Ovary (tissue), 7 donors: ENCODE measurements at regions not wholly inside any gene's neighbourhood (a gene's known extent, or its start where the extent isn't known, plus 50 kb on each side); places are given as distances from the start of the nearest gene placed in this dataset.
"Not testable (repeated sequence)": the region's sequence is repeated elsewhere in the genome, so short reads cannot be mapped to it uniquely, and the experiment has no call there.

Source experiments
- DNase-seq, 5 donors: peaks; one replicate each; pipeline ENCODE4 v3.0.0-alpha.2; 2019 to 2020
- H3K27ac ChIP-seq, 2 donors: fragments of 200-600 bp; one replicate each; pipeline versions ENCODE4 v1.5.1 to v1.8.0; 2019 to 2022
- H3K27me3 ChIP-seq: fragments of 200-600 bp; one replicate; pipeline ENCODE4 v1.8.0; 2022
- H3K36me3 ChIP-seq: fragments of 200-600 bp; sonication (generic); one replicate; pipeline ENCODE4 v1.5.1; 2019
- H3K4me1 ChIP-seq: one replicate; pipeline ENCODE4 v1.8.1; 2013; ENCODE audit warnings: mild to moderate bottlenecking, moderate library complexity; ENCODE audit not compliant: insufficient read depth
- H3K4me3 ChIP-seq: fragments of 200-600 bp; sonication (generic); one replicate; pipeline ENCODE4 v1.5.1; 2017
- H3K9me3 ChIP-seq, 2 donors: fragments of 200-600 bp in 1 of 2; sonication (generic) in 1 of 2; one replicate each; pipeline versions ENCODE4 v1.5.1 to v1.8.1; 2013 to 2019; ENCODE audit warnings: mild to moderate bottlenecking in 1 of 2, moderate library complexity in 1 of 2
- CTCF ChIP-seq, 3 donors: fragments of 450-650 bp in 2 of 3; fragments of 200-600 bp in 1 of 3; IDR thresholded peaks; one replicate each; pipeline versions ENCODE4 v1.5.1 to v1.8.0; 2016 to 2022; ENCODE audit warnings: antibody characterized with exemption in 3 of 3, mild to moderate bottlenecking in 1 of 3
- EP300 ChIP-seq: sonication (generic); formaldehyde crosslinking; IDR thresholded peaks from one replicate; pipeline ENCODE4 v1.6.1; 2017; ENCODE audit warnings: antibody characterized with exemption
- POLR2A ChIP-seq: fragments of 450-650 bp; IDR thresholded peaks from one replicate; pipeline ENCODE4 v1.6.1; 2017; ENCODE audit warnings: antibody characterized with exemption, mild to moderate bottlenecking, moderate library complexity
- WGBS, 3 donors: extraction: QIAGEN DNeasy Blood & Tissue Kit in 1 of 3; methylation state at CpG; one replicate each; pipeline versions ENCODE4 v1.1.5 to v1.1.7; 2013 to 2017; 5-methylcytosine and 5-hydroxymethylcytosine counted together
- intact Hi-C, 4 donors: fragments of 100-400 bp; cut with DNase I; formaldehyde crosslinking; loops; one replicate each; pipeline versions ENCODE4 v1.11.0 to v1.15.1; 2022 to 2023
- donor health status: DM: no; HTN: no; CAD: no; lungs with moderate emphysema.
- donor health status: DM: no; HTN: no; CAD: no.
- donor health status: Bipolar disorder and iron deficiency.
- donor health status: DM: no; HTN: no; CAD: no.
- donor health status: DM: yes; HTN: yes; CAD: no.

GRCh38 chrX:13955975-13956374 lies 73.7 kb downstream of the GEMIN8 start:
- H3K27ac ChIP-seq: no peak overlapping the region
- DNase-seq: no peak
- intact Hi-C loops: no loop called here
- no peaks in the 10 kb centered on the region for H3K27me3 ChIP-seq
- H3K4me3 ChIP-seq: no peak overlapping the region
- no peaks in the 10 kb centered on the region for H3K4me1 ChIP-seq
- TF ChIP-seq CTCF (IDR thresholded peaks at IDR 0.05) (no peak), POLR2A (no peak), EP300 (no peak)
- whole genome bisulfite sequencing, 3 donors: 83 to 85% (median 84%) methylated on average over 3 of the region's 3 CpGs
- H3K9me3 ChIP-seq: no peaks in the 10 kb centered on the region
- H3K36me3 ChIP-seq: no peaks in the 10 kb centered on the region

GRCh38 chrX:13955095-13955647 lies 74.5 kb downstream of the GEMIN8 start:
- no peaks in the 10 kb centered on the region for H3K27me3 ChIP-seq
- H3K36me3 ChIP-seq: no peaks in the 10 kb centered on the region
- DNase-seq: no peak
- 65 to 82% (median 70%) methylated on average over 6 of the region's 6 CpGs for WGBS, 3 donors
- H3K27ac ChIP-seq: no peak overlapping the region
- no peaks in the 10 kb centered on the region for H3K4me1 ChIP-seq
- TF ChIP-seq POLR2A (no peak), CTCF (IDR thresholded peaks at IDR 0.05) (no peak), EP300 (no peak)
- no peaks in the 10 kb centered on the region for H3K9me3 ChIP-seq
- intact Hi-C loops: no loop called here
- H3K4me3 ChIP-seq: no peak overlapping the region

- TF ChIP-seq CTCF (IDR thresholded peaks at IDR 0.05) (no peak), EP300 (no peak), POLR2A (no peak)
- H3K4me3 ChIP-seq: no peak overlapping the region
- no peaks in the 10 kb centered on the region for H3K27me3 ChIP-seq
- no peaks in the 10 kb centered on the region for H3K36me3 ChIP-seq
- no peak overlapping the region for H3K27ac ChIP-seq
- intact Hi-C loops: no loop called here
- H3K9me3 ChIP-seq: no peaks in the 10 kb centered on the region
- no peak for DNase-seq
- 78 to 82% (median 79%) methylated on average over 5 of the region's 5 CpGs for WGBS, 3 donors
- H3K4me1 ChIP-seq: no peaks in the 10 kb centered on the region
These were observed 77.1 kb downstream of the GEMIN8 start for GRCh38 chrX:13952581-13952980.

GRCh38 chrX:13946223-13946622 lies 83.5 kb downstream of the GEMIN8 start:
- WGBS, 3 donors: 81 to 87% (median 86%) methylated on average over 6 of the region's 6 CpGs
- H3K4me3 ChIP-seq, H3K27me3 ChIP-seq, H3K27ac ChIP-seq, intact Hi-C loops, H3K4me1 ChIP-seq, DNase-seq, H3K9me3 ChIP-seq, H3K36me3 ChIP-seq: not testable (repeated sequence)

GRCh38 chrX:13945787-13946186 lies 83.9 kb downstream of the GEMIN8 start:
- H3K36me3 ChIP-seq, DNase-seq, intact Hi-C loops, H3K4me3 ChIP-seq, H3K27ac ChIP-seq, H3K27me3 ChIP-seq, H3K9me3 ChIP-seq, H3K4me1 ChIP-seq: not testable (repeated sequence)
- 78 to 97% (median 94%) methylated on average over 1 to 3 of the region's 3 CpGs for WGBS, 3 donors

- Histone ChIP-seq H3K4me1 (no peaks in the 10 kb centered on the region), H3K9me3 (no peaks in the 10 kb centered on the region), H3K4me3 (no peak overlapping the region), H3K27ac (no peak overlapping the region), H3K27me3 (no peaks in the 10 kb centered on the region), H3K36me3 (no peaks in the 10 kb centered on the region)
- no peak for DNase-seq
- TF ChIP-seq CTCF (IDR thresholded peaks at IDR 0.05): no peak
- TF ChIP-seq POLR2A: no peak
- no peak for TF ChIP-seq EP300
- intact Hi-C loops: no loop called here
- 59 to 62% (median 59%) methylated on average over 2 of the region's 2 CpGs for WGBS, 3 donors
These were observed 89.0 kb downstream of the GEMIN8 start for GRCh38 chrX:13940671-13941070.
